IMR-90 (cell line): ENCODE measurements at regions not wholly inside any gene's neighbourhood (a gene's known extent, or its start where the extent isn't known, plus 50 kb on each side); places are given as distances from the start of the nearest gene placed in this dataset.

Experiments
- ATAC-seq: fragments of 200-7000 bp; cut with Tn5 transposase; 2 replicates; pipeline ENCODE4 v1.9.1; 2020; ENCODE audit warnings: low read depth, mild to moderate bottlenecking, moderate library complexity
- BruUV-seq: library from RNA; stranded (reverse); fragments of 400-500 nt; replicated peaks from 2 replicates; lab custom pipeline; 2021; lab: Mats Ljungman, UMichigan
- CTCF ChIA-PET: fragments of 300-600 bp; formaldehyde crosslinking; extraction: SDS; loops from one replicate; lab custom pipeline; 2021; ENCODE audit warnings: antibody characterized with exemption; lab: Yijun Ruan, JAX
- POLR2A ChIA-PET: fragments of 300-600 bp; sonication (Branson Sonifier 250); formaldehyde crosslinking; loops from one replicate; lab custom pipeline; 2022; ENCODE audit warnings: antibody characterized with exemption; ENCODE audit not compliant: unreplicated experiment; lab: Charles Lee
- DNase-seq: peaks from one replicate; pipeline ENCODE4 v3.0.0; 2013
- H2AFZ ChIP-seq: replicated peaks from 2 replicates; pipeline ENCODE3; 2013; ENCODE audit warnings: low read length, mild to moderate bottlenecking; ENCODE audit not compliant: poor library complexity
- H2AK5ac ChIP-seq: 2 replicates; pipeline ENCODE4 v1.6.1; 2013; ENCODE audit warnings: low read depth, low read length, inconsistent platforms
- H2AK9ac ChIP-seq: replicated peaks from 2 replicates; pipeline ENCODE3; 2013; ENCODE audit warnings: mild to moderate bottlenecking, low read depth, low read length, moderate library complexity; ENCODE audit not compliant: poor library complexity
- H2BK120ac ChIP-seq: 2 replicates; pipeline ENCODE4 v1.6.1; 2013; ENCODE audit warnings: low read depth, low read length, inconsistent platforms
- H2BK15ac ChIP-seq: 3 replicates; pipeline ENCODE4 v1.6.1; 2013; ENCODE audit warnings: low read depth, low read length, inconsistent platforms
- H2BK20ac ChIP-seq: 2 replicates; pipeline ENCODE4 v1.6.1; 2013; ENCODE audit warnings: low read depth, mild to moderate bottlenecking, inconsistent platforms, low read length, moderate library complexity
- H2BK5ac ChIP-seq: 2 replicates; pipeline ENCODE4 v1.6.1; 2013; ENCODE audit warnings: mild to moderate bottlenecking, low read depth, low read length, inconsistent platforms; ENCODE audit not compliant: poor library complexity, severe bottlenecking
- H3K14ac ChIP-seq: replicated peaks from 2 replicates; pipeline ENCODE4 v1.6.1; 2013; ENCODE audit warnings: low read depth, low read length, inconsistent platforms
- H3K18ac ChIP-seq: 2 replicates; pipeline ENCODE4 v1.6.1; 2013; ENCODE audit warnings: low read depth, low read length, control low read depth
- H3K23ac ChIP-seq: 2 replicates; pipeline ENCODE4 v1.6.1; 2013; ENCODE audit warnings: low read depth, low read length, inconsistent platforms
- H3K27ac ChIP-seq: 2 replicates; pipeline ENCODE4 v1.5.1; 2013; ENCODE audit warnings: mild to moderate bottlenecking, control low read depth, low read length; ENCODE audit not compliant: insufficient read depth
- H3K27me3 ChIP-seq: 2 replicates; pipeline ENCODE4 v1.6.1; 2013; ENCODE audit warnings: low read length; ENCODE audit not compliant: control insufficient read depth, insufficient read depth
- H3K36me3 ChIP-seq: 2 replicates; pipeline ENCODE4 v1.6.1; 2013; ENCODE audit warnings: low read length, mixed read lengths; ENCODE audit not compliant: control insufficient read depth, insufficient read depth
- H3K4ac ChIP-seq: 2 replicates; pipeline ENCODE4 v1.6.1; 2013; ENCODE audit warnings: low read depth, low read length, inconsistent platforms
- H3K4me1 ChIP-seq: 2 replicates; pipeline ENCODE4 v1.6.1; 2013; ENCODE audit warnings: low read length, mixed read lengths; ENCODE audit not compliant: control insufficient read depth, insufficient read depth
- H3K4me2 ChIP-seq: 2 replicates; pipeline ENCODE4 v1.6.1; 2013; ENCODE audit warnings: low read depth, mild to moderate bottlenecking, control low read depth, low read length, moderate library complexity
- H3K4me3 ChIP-seq: 2 replicates; pipeline ENCODE4 v1.5.1; 2013; ENCODE audit warnings: low read depth, mild to moderate bottlenecking, control low read depth, low read length, moderate library complexity; ENCODE audit not compliant: insufficient read depth
- H3K56ac ChIP-seq: 2 replicates; pipeline ENCODE4 v1.6.1; 2013; ENCODE audit warnings: low read length, inconsistent platforms; ENCODE audit not compliant: insufficient read depth; ENCODE audit errors: extremely low read depth
- H3K79me1 ChIP-seq, 2 experiments: 2 replicates each; pipeline ENCODE4 v1.6.1; 2013; ENCODE audit warnings: low read length in 2 of 2, inconsistent platforms in 1 of 2, low read depth in 1 of 2
- H3K9ac ChIP-seq: 2 replicates; pipeline ENCODE4 v1.6.1; 2013; ENCODE audit warnings: low read depth, low read length, control low read depth
- H3K9me1 ChIP-seq: 2 replicates; pipeline ENCODE4 v1.6.1; 2013; ENCODE audit warnings: low read length, inconsistent platforms; ENCODE audit not compliant: insufficient read depth
- H3K9me3 ChIP-seq: 2 replicates; pipeline ENCODE4 v1.6.1; 2013; ENCODE audit warnings: low read length; ENCODE audit not compliant: control insufficient read depth, insufficient read depth
- H4K20me1 ChIP-seq: 2 replicates; pipeline ENCODE4 v1.6.1; 2013; ENCODE audit warnings: low read length, inconsistent platforms; ENCODE audit not compliant: insufficient read depth
- H4K5ac ChIP-seq: 2 replicates; pipeline ENCODE4 v1.6.1; 2013; ENCODE audit warnings: mild to moderate bottlenecking, low read depth, low read length, control low read depth
- H4K8ac ChIP-seq, 2 experiments: 2 replicates each; pipeline ENCODE4 v1.6.1; 2013; ENCODE audit warnings: low read depth in 2 of 2, low read length in 2 of 2, control low read depth in 1 of 2, inconsistent platforms in 1 of 2
- H4K91ac ChIP-seq: 2 replicates; pipeline ENCODE4 v1.6.1; 2013; ENCODE audit warnings: low read depth, low read length, inconsistent platforms; ENCODE audit not compliant: insufficient read depth
- BHLHE40 ChIP-seq: fragments of 150-350 bp; IDR thresholded peaks from 2 replicates; pipeline ENCODE4 v1.6.1; 2016; ENCODE audit warnings: mild to moderate bottlenecking, low read depth, low read length
- CEBPB ChIP-seq: IDR thresholded peaks from 2 replicates; pipeline ENCODE4 v1.6.1; 2012; ENCODE audit warnings: low read depth, low read length, improper control_type of control experiment
- CHD1 ChIP-seq: IDR thresholded peaks from 2 replicates; pipeline ENCODE4 v1.6.1; 2012; ENCODE audit warnings: low read depth, low read length, improper control_type of control experiment
- FOS ChIP-seq: fragments of 150-350 bp; IDR thresholded peaks from 2 replicates; pipeline ENCODE4 v1.6.1; 2016; ENCODE audit warnings: low read depth, low read length
- MAFK ChIP-seq: IDR thresholded peaks from 2 replicates; pipeline ENCODE4 v1.6.1; 2012; ENCODE audit warnings: low read depth, low read length, improper control_type of control experiment
- MAZ ChIP-seq: IDR thresholded peaks from 2 replicates; pipeline ENCODE4 v1.6.1; 2012; ENCODE audit warnings: low read depth, mild to moderate bottlenecking, low read length, improper control_type of control experiment, moderate library complexity, borderline replicate concordance
- MXI1 ChIP-seq: IDR thresholded peaks from 2 replicates; pipeline ENCODE4 v1.6.1; 2012; ENCODE audit warnings: low read depth, mild to moderate bottlenecking, low read length, moderate library complexity, borderline replicate concordance
- NFE2L2 ChIP-seq: fragments of 150-350 bp; IDR thresholded peaks from 2 replicates; pipeline ENCODE4 v1.6.1; 2016; ENCODE audit warnings: low read depth, mild to moderate bottlenecking, low read length
- POLR2A ChIP-seq: IDR thresholded peaks from 2 replicates; pipeline ENCODE4 v1.6.1; 2012; ENCODE audit warnings: mild to moderate bottlenecking, low read depth, low read length
- RAD21 ChIP-seq: IDR thresholded peaks from 2 replicates; pipeline ENCODE4 v1.6.1; 2012; ENCODE audit warnings: low read length, improper control_type of control experiment
- RCOR1 ChIP-seq: IDR thresholded peaks from 2 replicates; pipeline ENCODE4 v1.6.1; 2012; ENCODE audit warnings: mild to moderate bottlenecking, low read length, improper control_type of control experiment; ENCODE audit not compliant: insufficient replicate concordance
- RFX5 ChIP-seq: IDR thresholded peaks from 2 replicates; pipeline ENCODE4 v1.8.0; 2012; ENCODE audit warnings: low read depth, mild to moderate bottlenecking, low read length, moderate library complexity
- SMC3 ChIP-seq: fragments of 150-350 bp; IDR thresholded peaks from 2 replicates; pipeline ENCODE4 v1.6.1; 2016; ENCODE audit warnings: low read depth, mild to moderate bottlenecking, antibody characterized with exemption, low read length, moderate library complexity
- WGBS, 2 experiments: methylation state at CpG; one replicate each; pipeline versions ENCODE4 v1.1.5 to v1.1.7; 2013; ENCODE audit warnings: missing lambda C conversion rate in 2 of 2; ENCODE audit not compliant: insufficient read length in 1 of 2; ENCODE audit errors: extremely low coverage in 2 of 2; 5-methylcytosine and 5-hydroxymethylcytosine counted together
- dilution Hi-C: fragments of 300-500 bp; cut with HindIII; formaldehyde crosslinking; loops from one replicate; pipeline ENCODE4 v1.14.3; 2018; ENCODE audit warnings: low sequenced_read_pairs; ENCODE audit not compliant: unreplicated experiment
- in situ Hi-C: fragments of 300-500 bp; cut with MboI; formaldehyde crosslinking; loops from 3 replicates; pipeline ENCODE4 v1.14.3; 2019; ENCODE audit warnings: low sequenced_read_pairs, inconsistent platforms, mixed read lengths
- intact Hi-C: fragments of 100-400 bp; cut with micrococcal nuclease; formaldehyde crosslinking; loops from 2 replicates; pipeline ENCODE4 v1.10.0; 2022
- TF ChIP-seq, protein P1 (sequence below): fragments of 150-350 bp; IDR thresholded peaks from 2 replicates; pipeline ENCODE4 v1.6.1; 2016; ENCODE audit warnings: low read depth, mild to moderate bottlenecking, low read length, moderate library complexity, borderline replicate concordance
- TF ChIP-seq, protein P2 (sequence below): fragments of 150-350 bp; IDR thresholded peaks from 2 replicates; pipeline ENCODE4 v1.6.1; 2017; ENCODE audit warnings: mild to moderate bottlenecking, antibody characterized with exemption, low read length, low read depth
- TF ChIP-seq, protein P3 (sequence below): conservative IDR thresholded peaks from 2 replicates; pipeline ENCODE4 v1.5.1; 2012; ENCODE audit warnings: mild to moderate bottlenecking, low read depth, low read length, improper control_type of control experiment

GRCh38 chr11:15493066-15493465, 378.3 kb downstream of the INSC start:
- H4K5ac ChIP-seq = no peak overlapping the region
- H3K9ac ChIP-seq = no peak overlapping the region
- H4K8ac ChIP-seq = no peak overlapping the region
- H3K9me1 ChIP-seq = no peaks in the 10 kb centered on the region
- H3K23ac ChIP-seq = no peak overlapping the region
- H4K91ac ChIP-seq = no peak overlapping the region
- H3K4ac ChIP-seq = no peak overlapping the region
- DNase-seq (peak; percentile 2), ATAC-seq (no peak)
- no peak overlapping the region for H3K56ac ChIP-seq
- CTCF ChIA-PET = no interaction called here
- intact Hi-C loops = no loop called here
- TF ChIP-seq, protein P1, sequence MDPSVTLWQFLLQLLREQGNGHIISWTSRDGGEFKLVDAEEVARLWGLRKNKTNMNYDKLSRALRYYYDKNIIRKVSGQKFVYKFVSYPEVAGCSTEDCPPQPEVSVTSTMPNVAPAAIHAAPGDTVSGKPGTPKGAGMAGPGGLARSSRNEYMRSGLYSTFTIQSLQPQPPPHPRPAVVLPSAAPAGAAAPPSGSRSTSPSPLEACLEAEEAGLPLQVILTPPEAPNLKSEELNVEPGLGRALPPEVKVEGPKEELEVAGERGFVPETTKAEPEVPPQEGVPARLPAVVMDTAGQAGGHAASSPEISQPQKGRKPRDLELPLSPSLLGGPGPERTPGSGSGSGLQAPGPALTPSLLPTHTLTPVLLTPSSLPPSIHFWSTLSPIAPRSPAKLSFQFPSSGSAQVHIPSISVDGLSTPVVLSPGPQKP = no peak
- TF ChIP-seq CHD1 = no peak
- TF ChIP-seq MXI1 = no peak
- no peak for TF ChIP-seq RAD21
- no peak for TF ChIP-seq SMC3
- TF ChIP-seq RFX5 = no peak
- TF ChIP-seq, protein P2, sequence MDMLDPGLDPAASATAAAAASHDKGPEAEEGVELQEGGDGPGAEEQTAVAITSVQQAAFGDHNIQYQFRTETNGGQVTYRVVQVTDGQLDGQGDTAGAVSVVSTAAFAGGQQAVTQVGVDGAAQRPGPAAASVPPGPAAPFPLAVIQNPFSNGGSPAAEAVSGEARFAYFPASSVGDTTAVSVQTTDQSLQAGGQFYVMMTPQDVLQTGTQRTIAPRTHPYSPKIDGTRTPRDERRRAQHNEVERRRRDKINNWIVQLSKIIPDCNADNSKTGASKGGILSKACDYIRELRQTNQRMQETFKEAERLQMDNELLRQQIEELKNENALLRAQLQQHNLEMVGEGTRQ = no peak
- no peak for TF ChIP-seq NFE2L2
- TF ChIP-seq POLR2A = no peak
- TF ChIP-seq MAFK = no peak
- no peak for TF ChIP-seq MAZ
- no peak for TF ChIP-seq BHLHE40
- TF ChIP-seq CEBPB = no peak
- TF ChIP-seq RCOR1 = no peak
- TF ChIP-seq FOS = no peak
- TF ChIP-seq, protein P3, sequence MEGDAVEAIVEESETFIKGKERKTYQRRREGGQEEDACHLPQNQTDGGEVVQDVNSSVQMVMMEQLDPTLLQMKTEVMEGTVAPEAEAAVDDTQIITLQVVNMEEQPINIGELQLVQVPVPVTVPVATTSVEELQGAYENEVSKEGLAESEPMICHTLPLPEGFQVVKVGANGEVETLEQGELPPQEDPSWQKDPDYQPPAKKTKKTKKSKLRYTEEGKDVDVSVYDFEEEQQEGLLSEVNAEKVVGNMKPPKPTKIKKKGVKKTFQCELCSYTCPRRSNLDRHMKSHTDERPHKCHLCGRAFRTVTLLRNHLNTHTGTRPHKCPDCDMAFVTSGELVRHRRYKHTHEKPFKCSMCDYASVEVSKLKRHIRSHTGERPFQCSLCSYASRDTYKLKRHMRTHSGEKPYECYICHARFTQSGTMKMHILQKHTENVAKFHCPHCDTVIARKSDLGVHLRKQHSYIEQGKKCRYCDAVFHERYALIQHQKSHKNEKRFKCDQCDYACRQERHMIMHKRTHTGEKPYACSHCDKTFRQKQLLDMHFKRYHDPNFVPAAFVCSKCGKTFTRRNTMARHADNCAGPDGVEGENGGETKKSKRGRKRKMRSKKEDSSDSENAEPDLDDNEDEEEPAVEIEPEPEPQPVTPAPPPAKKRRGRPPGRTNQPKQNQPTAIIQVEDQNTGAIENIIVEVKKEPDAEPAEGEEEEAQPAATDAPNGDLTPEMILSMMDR = no peak
- no TSS peak for BruUV-seq
- H3K4me2 ChIP-seq = no peak overlapping the region
- H4K20me1 ChIP-seq = no peaks in the 10 kb centered on the region
- H3K4me3 ChIP-seq = no peak overlapping the region
- H3K79me1 ChIP-seq = no peaks in the 10 kb centered on the region
- H2AK9ac ChIP-seq = no peak overlapping the region
- H2BK15ac ChIP-seq = no peak overlapping the region
- no peak overlapping the region for H2BK20ac ChIP-seq
- no CpG with 5 or more reads among the region's 2 CpGs for WGBS, 2 experiments
- H3K27me3 ChIP-seq = no peaks in the 10 kb centered on the region
- H3K14ac ChIP-seq = no peak overlapping the region
- no peak overlapping the region for H3K27ac ChIP-seq
- H2BK120ac ChIP-seq = no peak overlapping the region
- no peaks in the 10 kb centered on the region for H3K36me3 ChIP-seq
- H3K9me3 ChIP-seq = no peaks in the 10 kb centered on the region
- in situ Hi-C loops = no loop called here
- no peak overlapping the region for H3K18ac ChIP-seq
- H2AFZ ChIP-seq = no peak overlapping the region
- no peak overlapping the region for H2BK5ac ChIP-seq
- POLR2A ChIA-PET = no interaction called here
- no peaks in the 10 kb centered on the region for H3K4me1 ChIP-seq
- dilution Hi-C loops = no loop called here
- H2AK5ac ChIP-seq = no peak overlapping the region
